AG09319 (cell line): ENCODE measurements at regions not wholly inside any gene's neighbourhood (a gene's known extent, or its start where the extent isn't known, plus 50 kb on each side); places are given as distances from the start of the nearest gene placed in this dataset.

Experiments
- DNase-seq: peaks from one replicate; pipeline ENCODE4 v3.0.0-alpha.2; 2010; ENCODE audit warnings: low read depth; ENCODE audit errors: extremely low read depth
- TF ChIP-seq, protein P1 (sequence below): IDR thresholded peaks from 2 replicates; pipeline ENCODE4 v1.5.1; 2011; ENCODE audit warnings: low read depth, mild to moderate bottlenecking, inconsistent platforms, low read length, moderate library complexity

GRCh38 chr11:70491696-70492472 is 93.6 kb downstream of the CTTN start:
- TF ChIP-seq, protein P1, sequence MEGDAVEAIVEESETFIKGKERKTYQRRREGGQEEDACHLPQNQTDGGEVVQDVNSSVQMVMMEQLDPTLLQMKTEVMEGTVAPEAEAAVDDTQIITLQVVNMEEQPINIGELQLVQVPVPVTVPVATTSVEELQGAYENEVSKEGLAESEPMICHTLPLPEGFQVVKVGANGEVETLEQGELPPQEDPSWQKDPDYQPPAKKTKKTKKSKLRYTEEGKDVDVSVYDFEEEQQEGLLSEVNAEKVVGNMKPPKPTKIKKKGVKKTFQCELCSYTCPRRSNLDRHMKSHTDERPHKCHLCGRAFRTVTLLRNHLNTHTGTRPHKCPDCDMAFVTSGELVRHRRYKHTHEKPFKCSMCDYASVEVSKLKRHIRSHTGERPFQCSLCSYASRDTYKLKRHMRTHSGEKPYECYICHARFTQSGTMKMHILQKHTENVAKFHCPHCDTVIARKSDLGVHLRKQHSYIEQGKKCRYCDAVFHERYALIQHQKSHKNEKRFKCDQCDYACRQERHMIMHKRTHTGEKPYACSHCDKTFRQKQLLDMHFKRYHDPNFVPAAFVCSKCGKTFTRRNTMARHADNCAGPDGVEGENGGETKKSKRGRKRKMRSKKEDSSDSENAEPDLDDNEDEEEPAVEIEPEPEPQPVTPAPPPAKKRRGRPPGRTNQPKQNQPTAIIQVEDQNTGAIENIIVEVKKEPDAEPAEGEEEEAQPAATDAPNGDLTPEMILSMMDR: no peak
- DNase-seq: no peak

DNA sequence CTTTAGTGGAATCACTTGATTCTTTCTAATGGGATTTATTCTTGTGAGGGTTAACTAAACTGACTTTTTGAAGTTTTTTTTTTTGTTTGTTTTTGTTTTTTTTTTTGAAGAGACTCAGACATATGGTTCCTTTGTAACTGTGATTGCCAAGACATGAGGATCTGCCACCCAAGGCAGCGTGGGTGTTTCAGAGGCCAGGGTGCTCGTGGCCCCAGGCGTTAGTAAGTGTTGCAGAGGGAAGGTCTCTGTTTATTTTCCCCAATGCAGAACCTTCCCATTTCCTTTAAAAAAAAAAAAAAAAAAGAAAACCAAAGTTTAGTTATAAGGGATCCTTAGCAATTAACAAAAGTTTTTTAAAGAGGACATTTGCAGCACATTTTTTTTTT is 94.8 kb downstream of the CTTN start:
- no peak for DNase-seq

DNA sequence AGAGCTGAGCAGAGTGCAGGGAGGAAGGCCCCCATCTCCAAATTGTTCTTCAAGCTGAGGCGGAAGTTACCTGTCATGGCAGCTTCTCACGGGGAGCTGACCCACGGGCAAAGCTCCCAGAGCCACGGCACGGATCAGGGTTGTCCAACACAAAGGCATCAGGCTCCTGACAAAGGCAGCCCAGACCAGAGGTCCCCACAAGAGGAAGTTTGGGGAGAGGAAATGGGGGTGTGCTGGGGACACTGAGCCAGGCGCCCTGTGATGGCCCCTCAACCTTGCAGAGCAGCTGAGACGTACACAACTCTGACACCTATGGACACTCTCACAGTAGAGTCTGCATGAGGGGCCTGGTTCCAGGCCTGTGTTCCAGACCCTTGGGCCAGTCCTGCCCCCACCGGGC is 95.6 kb downstream of the CTTN start:
- TF ChIP-seq, protein P1: no peak
- no peak for DNase-seq

More for the DNA sequence above, 94.8 kb downstream of the CTTN start:
- TF ChIP-seq, protein P1: no peak

GRCh38 chr11:70494559-70495350 is 96.4 kb downstream of the CTTN start:
- TF ChIP-seq, protein P1: no peak
- DNase-seq: no peak

DNA sequence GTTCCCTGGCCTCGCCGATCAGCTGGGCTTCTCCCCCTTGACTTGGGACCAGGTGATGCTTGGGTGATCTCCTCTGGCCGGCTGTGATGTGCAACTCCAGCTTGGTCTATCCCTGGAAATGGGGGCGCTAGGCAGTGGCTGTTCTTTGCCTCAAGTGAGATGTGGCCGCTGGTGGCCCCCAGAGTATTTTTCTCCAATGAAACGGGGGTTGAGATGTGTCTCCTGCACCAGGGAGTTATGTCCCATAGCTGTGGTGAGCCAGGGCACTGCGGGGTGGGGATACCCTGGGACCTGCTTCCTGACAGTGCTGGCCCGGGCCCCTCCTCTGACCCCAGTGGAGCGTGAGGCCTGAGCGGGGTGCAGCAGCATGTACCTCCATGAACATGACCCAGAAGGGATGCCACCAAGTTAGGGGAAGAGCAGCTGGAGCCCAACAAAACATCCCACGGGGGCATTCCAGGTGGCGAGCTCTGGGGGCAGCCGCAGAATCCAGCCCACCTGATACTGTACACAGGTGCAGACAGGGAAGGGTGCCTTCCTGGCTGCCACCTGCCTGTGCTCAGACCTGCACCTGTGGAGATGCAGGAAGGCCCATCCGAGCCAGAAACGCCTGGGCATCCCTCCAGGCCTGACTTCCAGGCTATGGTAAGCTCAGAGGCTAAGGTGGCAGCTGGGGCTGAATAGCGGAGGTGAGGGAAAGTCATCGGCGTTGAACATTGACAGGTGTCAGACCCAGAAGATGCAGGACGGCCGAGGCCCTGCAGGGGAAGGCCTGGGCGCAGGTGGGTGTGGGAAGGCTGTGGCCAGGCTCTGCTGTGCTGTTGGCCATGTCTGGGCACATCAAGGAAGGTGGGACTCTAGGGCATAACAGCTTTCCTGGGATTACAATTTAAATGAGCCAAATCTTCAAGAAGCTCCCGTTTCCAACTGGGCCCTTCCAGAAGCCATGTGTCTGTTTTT is 97.3 kb downstream of the CTTN start:
- DNase-seq: no peak
- TF ChIP-seq, protein P1: no peak

GRCh38 chr11:70496591-70497535 is 98.5 kb downstream of the CTTN start:
- DNase-seq: no peak
- TF ChIP-seq, protein P1: no peak
